Natural killer cell treated with Interleukin-12 subunit alpha and Interleukin-12 subunit beta and Interleukin-15 and Interleukin-18, amount 100 ng/mL, for 72 hours (primary cell): ENCODE measurements at regions not wholly inside any gene's neighbourhood (a gene's known extent, or its start where the extent isn't known, plus 50 kb on each side); places are given as distances from the start of the nearest gene placed in this dataset.

ENCODE experiments used
- ATAC-seq, 2 donors: fragments of 150-1000 bp; cut with Tn5 transposase in 1 of 2; sonication (Bioruptor Pico), chemical (Tn5 transposase) in 1 of 2; 2 replicates each; pipeline ENCODE4 v1.10.0; 2021
- DNase-seq: peaks from one replicate; pipeline ENCODE4 v3.0.0; 2022; ENCODE audit warnings: low spot score
- H3K27ac Mint-ChIP-seq, 2 donors: 1 replicate in 1 of 2; 2 replicates in 1 of 2; pipeline ENCODE4 v1.8.0; 2022; ENCODE audit warnings: mixed read lengths in 2 of 2, mild to moderate bottlenecking in 1 of 2, moderate library complexity in 1 of 2
- H3K27me3 Mint-ChIP-seq, 2 donors: 1 replicate in 1 of 2; 2 replicates in 1 of 2; pipeline ENCODE4 v1.8.0; 2022; ENCODE audit warnings: mixed read lengths in 2 of 2
- H3K36me3 Mint-ChIP-seq: one replicate; pipeline ENCODE4 v1.8.0; 2022; ENCODE audit warnings: mixed read lengths
- H3K4me1 Mint-ChIP-seq, 2 donors: 1 replicate in 1 of 2; 2 replicates in 1 of 2; pipeline ENCODE4 v1.8.0; 2022; ENCODE audit warnings: low read depth in 2 of 2, mixed read lengths in 2 of 2, mild to moderate bottlenecking in 1 of 2
- H3K4me3 Mint-ChIP-seq: one replicate; pipeline ENCODE4 v1.8.0; 2022; ENCODE audit warnings: mixed read lengths
- H3K9me3 Mint-ChIP-seq: 2 replicates; pipeline ENCODE4 v1.8.0; 2022; ENCODE audit warnings: mixed read lengths

GRCh38 chr2:239880396-239880795 lies 144.7 kb downstream of the NDUFA10 start:
- ATAC-seq = no peak
- no peak overlapping the region for H3K4me3 Mint-ChIP-seq
- H3K27me3 Mint-ChIP-seq = peaks cover 23 to 39% of the 10 kb centered on the region in 2 donors

GRCh38 chr2:239879423-239880084 lies 145.6 kb downstream of the NDUFA10 start:
- Mint-ChIP-seq H3K27ac (no peak overlapping the region), H3K4me3 (no peak overlapping the region), H3K36me3 (peaks cover 4% of the 10 kb centered on the region), H3K27me3 (peaks cover 20 to 38% of the 10 kb centered on the region in 2 donors), H3K4me1 (peaks cover 0 to 2% of the 10 kb centered on the region in 2 donors), H3K9me3 (peaks cover 1% of the 10 kb centered on the region)
- DNase-seq (no peak), ATAC-seq (no peak)

More at GRCh38 chr2:239880396-239880795, 144.7 kb downstream of the NDUFA10 start:
- DNase-seq = no peak
- Mint-ChIP-seq H3K9me3 (peaks cover 5% of the 10 kb centered on the region), H3K36me3 (peaks cover 11% of the 10 kb centered on the region), H3K4me1 (peaks cover 0 to 2% of the 10 kb centered on the region in 2 donors), H3K27ac (no peak overlapping the region)

GRCh38 chr2:239878686-239879085 lies 146.5 kb downstream of the NDUFA10 start:
- no peak overlapping the region for H3K27ac Mint-ChIP-seq

GRCh38 chr2:239876948-239877289 lies 148.2 kb downstream of the NDUFA10 start:
- ATAC-seq (no peak), DNase-seq (no peak)
- H3K4me1 Mint-ChIP-seq = no peaks in the 10 kb centered on the region

More at GRCh38 chr2:239878686-239879085, 146.5 kb downstream of the NDUFA10 start:
- Mint-ChIP-seq H3K27me3 (peaks cover 24 to 34% of the 10 kb centered on the region in 2 donors), H3K9me3 (no peaks in the 10 kb centered on the region), H3K4me1 (peaks cover 0 to 2% of the 10 kb centered on the region in 2 donors), H3K36me3 (no peaks in the 10 kb centered on the region), H3K4me3 (no peak overlapping the region)
- ATAC-seq (no peak), DNase-seq (no peak)

GRCh38 chr2:239876271-239876947 lies 148.7 kb downstream of the NDUFA10 start:
- no peak overlapping the region for H3K4me3 Mint-ChIP-seq
- DNase-seq (no peak), ATAC-seq (no peak)
- H3K27me3 Mint-ChIP-seq = peaks cover 20 to 29% of the 10 kb centered on the region in 2 donors
- no peaks in the 10 kb centered on the region for H3K4me1 Mint-ChIP-seq
- H3K9me3 Mint-ChIP-seq = no peaks in the 10 kb centered on the region
- H3K27ac Mint-ChIP-seq = no peak overlapping the region
- no peaks in the 10 kb centered on the region for H3K36me3 Mint-ChIP-seq

More at GRCh38 chr2:239876948-239877289, 148.2 kb downstream of the NDUFA10 start:
- Mint-ChIP-seq H3K27ac (no peak overlapping the region), H3K9me3 (no peaks in the 10 kb centered on the region), H3K27me3 (peaks cover 24 to 34% of the 10 kb centered on the region in 2 donors), H3K4me3 (no peak overlapping the region), H3K36me3 (no peaks in the 10 kb centered on the region)

GRCh38 chr2:239874636-239875356 lies 150.3 kb downstream of the NDUFA10 start:
- H3K4me3 Mint-ChIP-seq = no peak overlapping the region
- no peak overlapping the region for H3K27ac Mint-ChIP-seq
- ATAC-seq (no peak), DNase-seq (no peak)
- H3K27me3 Mint-ChIP-seq = peaks cover 13 to 22% of the 10 kb centered on the region in 2 donors
- no peaks in the 10 kb centered on the region for H3K9me3 Mint-ChIP-seq
- H3K4me1 Mint-ChIP-seq = no peaks in the 10 kb centered on the region
- no peaks in the 10 kb centered on the region for H3K36me3 Mint-ChIP-seq

- Mint-ChIP-seq H3K36me3 (no peaks in the 10 kb centered on the region), H3K27ac (no peak overlapping the region), H3K27me3 (peaks cover 11 to 19% of the 10 kb centered on the region in 2 donors), H3K4me3 (no peak overlapping the region), H3K4me1 (no peaks in the 10 kb centered on the region), H3K9me3 (no peaks in the 10 kb centered on the region)
- DNase-seq (no peak), ATAC-seq (no peak)
These were observed 151.2 kb downstream of the NDUFA10 start for GRCh38 chr2:239873656-239874635.

GRCh38 chr2:239871481-239872435 lies 153.4 kb downstream of the NDUFA10 start:
- Mint-ChIP-seq H3K4me3 (no peak overlapping the region), H3K4me1 (no peaks in the 10 kb centered on the region), H3K9me3 (no peaks in the 10 kb centered on the region), H3K27ac (no peak overlapping the region), H3K27me3 (peaks cover 10 to 13% of the 10 kb centered on the region in 2 donors), H3K36me3 (no peaks in the 10 kb centered on the region)
- DNase-seq = no peak
- ATAC-seq = no peak

GRCh38 chr2:239870863-239871262 lies 154.3 kb downstream of the NDUFA10 start:
- no peaks in the 10 kb centered on the region for H3K4me1 Mint-ChIP-seq
- no peak overlapping the region for H3K4me3 Mint-ChIP-seq
- H3K27me3 Mint-ChIP-seq = peaks cover 6% of the 10 kb centered on the region in 2 donors
- no peaks in the 10 kb centered on the region for H3K36me3 Mint-ChIP-seq
- no peak for ATAC-seq
- H3K27ac Mint-ChIP-seq = no peak overlapping the region
- H3K9me3 Mint-ChIP-seq = no peaks in the 10 kb centered on the region
- DNase-seq = no peak

GRCh38 chr2:239870276-239870675 lies 154.9 kb downstream of the NDUFA10 start:
- DNase-seq (no peak), ATAC-seq (no peak)
- Mint-ChIP-seq H3K27ac (no peak overlapping the region), H3K9me3 (no peaks in the 10 kb centered on the region), H3K4me3 (no peak overlapping the region), H3K27me3 (peaks cover 2 to 6% of the 10 kb centered on the region in 2 donors), H3K4me1 (no peaks in the 10 kb centered on the region), H3K36me3 (no peaks in the 10 kb centered on the region)

- H3K4me1 Mint-ChIP-seq = no peaks in the 10 kb centered on the region
- ATAC-seq (no peak), DNase-seq (no peak)
- H3K9me3 Mint-ChIP-seq = no peaks in the 10 kb centered on the region
- H3K27ac Mint-ChIP-seq = no peak overlapping the region
- no peak overlapping the region for H3K4me3 Mint-ChIP-seq
- H3K27me3 Mint-ChIP-seq = peaks cover 0 to 4% of the 10 kb centered on the region in 2 donors
- no peaks in the 10 kb centered on the region for H3K36me3 Mint-ChIP-seq
These were observed 155.6 kb downstream of the NDUFA10 start for GRCh38 chr2:239869272-239870155.
